GM12878 (cell line): ENCODE measurements at regions not wholly inside any gene's neighbourhood (a gene's known extent, or its start where the extent isn't known, plus 50 kb on each side); places are given as distances from the start of the nearest gene placed in this dataset.
"Not testable (repeated sequence)": the region's sequence is repeated elsewhere in the genome, so short reads cannot be mapped to it uniquely, and the experiment has no call there.

Experiments used
- ATAC-seq: fragments of 200-7000 bp; cut with Tn5 transposase; 3 replicates; pipeline ENCODE4 v1.9.1; 2020; ENCODE audit warnings: mild to moderate bottlenecking, moderate library complexity
- BruUV-seq: library from RNA; stranded (reverse); fragments of 400-500 nt; replicated peaks from 2 replicates; lab custom pipeline; 2021; lab: Mats Ljungman, UMichigan
- CTCF ChIA-PET: fragments of 300-600 bp; sonication (Branson Sonifier 250); formaldehyde crosslinking; extraction: SDS; loops from one replicate; lab custom pipeline; 2021; ENCODE audit warnings: inconsistent platforms; lab: Yijun Ruan, JAX
- POLR2A ChIA-PET: fragments of 350-600 bp; formaldehyde crosslinking; extraction: SDS; loops from one replicate; lab custom pipeline; 2021; ENCODE audit warnings: inconsistent platforms; lab: Charles Lee
- RAD21 ChIA-PET: fragments of 300-600 bp; sonication (Branson Sonifier 250); formaldehyde crosslinking; loops from one replicate; lab custom pipeline; 2023; ENCODE audit warnings: antibody characterized with exemption; ENCODE audit not compliant: unreplicated experiment; lab: Charles Lee
- SMC1A ChIA-PET: fragments of 300-600 bp; sonication (Branson Sonifier 250); formaldehyde crosslinking; loops from one replicate; lab custom pipeline; 2023; ENCODE audit not compliant: unreplicated experiment, uncharacterized antibody; lab: Charles Lee
- DNase-seq: peaks from one replicate; pipeline ENCODE4 v3.0.0-alpha.2; 2011; ENCODE audit warnings: low read depth, low spot score
- FAIRE-seq: peaks from 3 replicates; lab custom pipeline; 2011; peaks lifted over from hg19 to GRCh38; lab: Jason Lieb, UNC
- H2AFZ ChIP-seq: 2 replicates; pipeline ENCODE4 v1.6.0; 2011; ENCODE audit warnings: low read depth, low read length, control low read depth; ENCODE audit not compliant: control insufficient read depth
- H3K27ac ChIP-seq: 2 replicates; pipeline ENCODE4 v1.5.1; 2011; ENCODE audit warnings: control low read depth; ENCODE audit not compliant: control insufficient read depth, insufficient read depth
- H3K27me3 ChIP-seq, 2 experiments: replicated peaks in 1 of 2; 2 replicates each; pipeline versions ENCODE4 v1.6.0 to v1.6.1; 2011; ENCODE audit warnings: low read length in 1 of 2; ENCODE audit not compliant: control insufficient read depth in 2 of 2, insufficient read depth in 2 of 2
- H3K36me3 ChIP-seq, 2 experiments: 2 replicates each; pipeline ENCODE4 v1.5.1; 2011; ENCODE audit warnings: low read length in 1 of 2; ENCODE audit not compliant: control insufficient read depth in 2 of 2, insufficient read depth in 2 of 2
- H3K4me1 ChIP-seq: 2 replicates; pipeline ENCODE4 v1.6.1; 2011; ENCODE audit warnings: mild to moderate bottlenecking, low read length, moderate library complexity, mixed read lengths; ENCODE audit not compliant: control insufficient read depth, insufficient read depth
- H3K4me2 ChIP-seq: 2 replicates; pipeline ENCODE4 v1.6.0; 2011; ENCODE audit warnings: control low read depth; ENCODE audit not compliant: control insufficient read depth, insufficient read depth
- H3K4me3 ChIP-seq: fragments of 200-600 bp; sonication (generic); 2 replicates; pipeline ENCODE4 v1.5.1; 2016
- H3K79me2 ChIP-seq: 2 replicates; pipeline ENCODE4 v1.6.0; 2011; ENCODE audit warnings: low read length; ENCODE audit not compliant: control insufficient read depth, insufficient read depth
- H3K9ac ChIP-seq: 2 replicates; pipeline ENCODE4 v1.8.0; 2011; ENCODE audit warnings: low read length, control low read depth, mixed read lengths; ENCODE audit not compliant: control insufficient read depth, insufficient read depth
- H3K9me3 ChIP-seq: replicated peaks from 3 replicates; pipeline ENCODE4 v1.5.1; 2011; ENCODE audit warnings: mild to moderate bottlenecking, low read length; ENCODE audit not compliant: control insufficient read depth, insufficient read depth
- H4K20me1 ChIP-seq: 2 replicates; pipeline ENCODE4 v1.6.0; 2011; ENCODE audit not compliant: control insufficient read depth, insufficient read depth
- FOXK2 ChIP-seq: fragments of 450-650 bp; IDR thresholded peaks from 2 replicates; pipeline ENCODE4 v1.6.1; 2017; ENCODE audit warnings: mild to moderate bottlenecking, moderate library complexity
- PBX3 ChIP-seq: IDR thresholded peaks from 2 replicates; pipeline ENCODE4 v1.6.1; 2011; ENCODE audit warnings: mild to moderate bottlenecking, low read depth, low read length, moderate library complexity; ENCODE audit not compliant: insufficient replicate concordance
- PRDM15 ChIP-seq: fragments of 450-650 bp; formaldehyde crosslinking; IDR thresholded peaks from 2 replicates; pipeline ENCODE4 v1.4.0; 2020; ENCODE audit warnings: mild to moderate bottlenecking, moderate library complexity
- WGBS: methylation state at CpG from one replicate; pipeline ENCODE4 v1.1.6; 2016; ENCODE audit warnings: low lambda C conversion rate; ENCODE audit not compliant: insufficient replicate concordance, insufficient coverage; ENCODE audit errors: missing lambda C conversion rate; 5-methylcytosine and 5-hydroxymethylcytosine counted together
- in situ Hi-C: fragments of 300-500 bp; cut with MboI; formaldehyde crosslinking; loops from 9 replicates; pipeline ENCODE4 v1.14.3; 2018; ENCODE audit warnings: mixed read lengths
- intact Hi-C: fragments of 100-400 bp; cut with micrococcal nuclease; formaldehyde crosslinking; loops from one replicate; pipeline ENCODE4 v1.14.2; 2022; ENCODE audit not compliant: unreplicated experiment

GRCh38 chr14:81619816-81620215 lies 86.2 kb upstream of the SEL1L start (continued):
- TF ChIP-seq PBX3 (no peak), FOXK2 (no peak), PRDM15 (no peak)

- FAIRE-seq, H3K4me2 ChIP-seq, BruUV-seq, H3K4me3 ChIP-seq, H3K27ac ChIP-seq, in situ Hi-C loops, H3K4me1 ChIP-seq, DNase-seq, H2AFZ ChIP-seq, intact Hi-C loops, H3K79me2 ChIP-seq, RAD21 ChIA-PET, ATAC-seq, H4K20me1 ChIP-seq, H3K9ac ChIP-seq, H3K27me3 ChIP-seq, H3K36me3 ChIP-seq, H3K9me3 ChIP-seq: not testable (repeated sequence)
- ChIA-PET CTCF (interaction anchor here (1.5 to 2.2 kb wide), 2 partner anchors 27 to 368 kb away, joined by 4 to 21 read pairs; no protein-coding TSS in a partner anchor), POLR2A (interaction anchor here (0.5 kb wide), 1 partner anchor 1797 kb away, joined by 4 read pairs; no protein-coding TSS in a partner anchor), SMC1A (interaction anchor here (1.7 kb wide), 1 partner anchor 368 kb away, joined by 11 read pairs; no protein-coding TSS in a partner anchor)
- 76% methylated on average over 25 of the region's 55 CpGs for WGBS
Observed at GRCh38 chr14:81623771-81624396, 90.2 kb upstream of the SEL1L start.
